ENCODE measurements at regions not wholly inside any gene's neighbourhood (a gene's known extent, or its start where the extent isn't known, plus 50 kb on each side); places are given as distances from the start of the nearest gene placed in this dataset.

DNA sequence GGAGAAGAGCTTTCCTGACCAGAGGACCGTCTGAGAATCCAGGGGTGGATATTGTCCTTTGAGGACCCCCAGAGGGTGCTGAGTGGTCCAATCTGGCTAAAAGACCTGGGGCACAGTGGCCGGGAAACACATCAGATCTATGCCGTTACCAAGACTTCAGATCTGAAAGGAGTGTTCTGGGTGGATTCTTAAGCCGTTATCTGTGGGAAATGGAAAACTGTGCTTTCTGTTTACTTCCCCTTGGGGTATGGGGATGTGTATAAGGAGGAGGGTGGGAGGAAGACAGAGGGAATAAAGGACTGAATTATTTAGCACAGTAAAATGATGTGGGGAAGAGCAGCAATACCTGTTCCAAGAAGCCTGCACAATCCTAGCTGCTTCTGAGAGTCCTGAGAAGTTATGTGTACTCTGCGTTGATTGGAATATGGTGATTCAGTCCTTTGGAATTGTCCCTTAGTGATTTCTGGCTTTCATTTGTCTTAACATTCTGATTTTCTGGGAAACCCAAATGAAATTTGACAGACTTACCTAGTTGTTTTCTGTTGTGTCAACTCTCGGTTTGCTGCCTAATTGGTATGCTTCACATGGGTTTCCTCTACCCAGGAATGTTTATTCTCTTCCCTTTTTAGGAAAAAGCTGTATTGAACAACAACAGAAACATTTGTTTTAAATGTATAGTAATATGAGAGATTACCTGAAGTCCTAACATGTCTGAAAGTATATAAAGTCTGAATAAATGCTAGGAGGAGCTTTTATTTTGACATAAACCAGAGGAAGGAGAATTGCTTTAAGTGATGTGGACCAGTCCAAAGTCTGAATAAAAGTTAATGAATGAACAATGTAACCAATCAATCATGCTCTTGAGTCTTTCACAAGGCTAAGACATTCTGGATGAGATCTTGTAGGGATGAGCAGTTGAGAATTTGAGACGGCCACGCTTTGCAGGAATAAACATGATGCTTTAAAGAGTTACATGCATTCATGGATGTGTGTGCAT is 427.1 kb upstream of the C2CD4B start:
- no peak for DNase-seq

DNA sequence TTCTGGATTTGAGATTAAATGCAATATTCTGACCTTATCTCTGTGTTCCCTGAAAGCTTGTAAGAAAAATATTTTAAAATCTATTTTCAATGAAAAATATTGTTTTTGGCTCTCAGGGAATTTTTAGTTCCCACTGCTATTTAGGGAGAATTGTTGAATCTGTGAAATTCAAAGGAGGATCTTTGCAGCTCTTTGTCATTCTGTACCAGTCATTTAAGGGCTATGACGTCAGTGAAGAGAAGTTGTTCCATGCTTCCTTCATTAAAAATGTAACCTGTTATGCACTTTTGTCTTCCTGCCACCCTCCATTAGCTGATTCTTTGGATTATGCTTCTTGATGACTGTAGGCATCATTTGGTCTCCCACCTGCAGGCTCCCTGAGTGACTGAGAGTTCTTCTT is 427.8 kb upstream of the C2CD4B start:
- DNase-seq = no peak

DNA sequence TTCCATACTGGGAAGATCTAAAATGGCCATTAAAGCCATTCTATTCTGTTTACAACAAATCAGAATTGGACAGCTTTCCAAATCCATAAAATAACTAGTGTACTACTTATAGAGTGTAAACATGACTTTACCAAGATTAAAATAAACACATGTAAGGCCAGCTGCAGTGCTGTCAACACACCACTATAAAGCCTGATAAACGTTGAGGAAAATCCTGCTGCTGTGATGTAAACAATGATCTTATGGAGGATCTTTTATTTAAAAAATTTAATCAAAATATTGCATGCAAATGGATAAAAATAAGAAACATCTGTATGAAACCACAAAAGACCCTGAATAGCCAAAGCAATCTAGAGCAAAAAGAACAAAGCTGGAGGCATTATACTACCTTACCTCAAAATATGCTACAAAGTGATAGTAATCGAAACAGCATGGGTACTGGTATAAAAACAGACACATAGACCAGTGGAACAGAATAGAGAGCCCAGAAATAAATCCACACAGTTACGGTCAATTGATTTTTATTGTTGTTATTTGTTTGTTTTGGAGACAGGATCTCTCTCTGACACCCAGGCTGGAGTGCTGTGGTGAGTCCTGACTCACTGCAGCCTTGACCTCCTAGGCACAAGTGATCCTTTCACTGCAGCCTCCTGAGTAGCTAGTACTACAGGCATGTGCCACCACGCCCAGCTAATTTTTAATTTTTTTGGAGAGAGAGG is 428.8 kb upstream of the C2CD4B start:
- DNase-seq = peak; percentile 44

DNA sequence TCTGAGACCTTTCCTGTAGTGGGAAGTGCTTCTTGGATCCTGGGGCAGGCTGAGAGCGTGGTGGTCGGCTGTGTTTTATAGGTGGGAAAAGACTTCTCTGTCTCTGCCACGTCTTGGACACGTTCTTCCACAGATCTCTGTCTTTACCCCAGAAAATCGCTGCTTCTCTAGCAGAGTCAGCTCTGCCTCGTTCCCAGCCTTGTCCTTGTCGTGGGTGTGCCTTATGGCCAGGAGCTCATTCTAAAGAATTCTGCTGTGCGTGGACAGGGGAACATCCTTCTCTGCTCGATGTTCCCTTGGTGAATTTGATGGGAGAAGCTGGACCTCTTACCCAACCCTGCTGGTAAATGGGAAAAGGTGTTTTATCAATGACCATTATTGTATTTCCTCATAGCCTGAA is 433.1 kb upstream of the C2CD4B start:
- no peak for DNase-seq

DNA sequence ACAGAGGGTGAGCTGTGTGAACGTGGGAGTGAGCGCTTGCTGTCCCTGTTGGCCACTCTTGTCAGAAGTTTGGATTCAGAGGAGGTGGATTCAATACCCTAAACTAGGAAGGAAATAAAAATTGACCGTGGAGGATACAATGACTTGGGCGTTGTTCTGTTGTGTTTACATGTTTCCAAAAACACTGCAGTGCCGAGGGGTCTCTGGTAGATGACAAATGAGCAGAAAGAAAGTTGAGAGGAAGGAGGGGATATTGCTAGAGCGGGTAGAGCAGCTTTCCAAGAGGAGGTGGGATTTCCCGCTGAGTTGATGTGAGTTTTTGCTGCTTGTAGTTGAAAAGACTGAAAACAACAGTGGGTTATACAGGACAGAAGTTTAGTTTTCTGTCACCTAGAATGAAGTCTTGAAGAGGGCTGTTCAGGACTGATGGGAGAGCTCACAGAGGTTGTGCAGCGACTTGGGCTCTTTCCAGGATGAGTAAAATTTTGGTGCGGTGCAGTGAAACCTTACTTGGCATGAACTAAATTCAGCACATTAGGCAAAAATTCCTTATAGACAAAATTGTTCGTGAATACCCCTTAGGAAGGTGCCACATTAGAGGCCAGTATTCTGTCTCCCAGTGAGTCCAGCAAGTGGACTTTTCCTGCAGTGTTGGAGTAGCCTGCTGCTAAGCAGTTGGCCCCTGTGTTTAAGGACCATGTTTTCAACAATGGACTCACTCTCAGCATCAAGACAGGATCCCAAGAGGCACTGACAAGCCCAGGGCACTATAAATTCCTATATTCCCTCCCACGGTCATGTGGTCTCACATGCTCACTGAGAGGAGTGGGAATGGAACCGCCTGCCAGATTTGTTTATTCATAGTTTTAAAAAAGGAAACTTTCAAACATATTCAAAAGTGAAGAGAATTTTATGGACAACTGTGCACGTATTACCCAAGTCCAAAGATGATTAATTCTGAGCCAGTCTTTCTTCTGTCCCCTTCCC is 435.0 kb upstream of the C2CD4B start:
- DNase-seq = no peak

DNA sequence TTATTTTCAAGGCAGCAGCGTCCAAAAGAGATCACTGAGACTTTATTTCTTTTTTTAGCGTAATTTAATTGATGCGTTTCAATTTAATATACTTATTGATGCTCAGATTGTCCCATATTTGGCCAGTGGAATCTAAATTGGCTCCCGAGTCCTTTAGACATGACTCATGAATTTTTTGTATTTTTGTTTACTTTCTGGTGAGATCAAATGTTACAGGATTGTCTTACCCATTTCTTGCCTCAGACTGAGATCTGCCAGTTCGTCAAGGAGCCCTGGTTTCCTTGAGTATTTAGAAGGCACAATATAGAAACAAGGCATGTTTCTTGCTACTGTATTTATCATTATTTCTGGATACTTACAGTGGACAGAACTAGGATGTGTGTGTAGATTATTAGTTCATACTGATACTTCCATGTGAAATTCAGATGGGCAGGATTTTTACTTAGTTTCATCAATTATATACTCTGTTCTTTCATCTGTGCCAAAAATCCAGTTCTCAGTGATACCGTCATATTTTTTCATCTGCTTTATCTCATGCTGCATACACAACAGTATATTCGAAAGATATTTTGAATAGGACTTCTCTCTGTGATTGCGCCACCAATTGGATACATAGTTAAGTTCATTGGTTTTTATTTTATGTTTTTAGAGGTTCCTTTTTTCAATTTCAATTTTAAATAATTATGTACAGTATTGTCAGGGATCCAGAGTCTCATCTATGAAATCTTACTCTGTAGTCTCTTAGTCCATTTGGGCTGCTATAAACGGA is 436.9 kb upstream of the C2CD4B start:
- DNase-seq = no peak

DNA sequence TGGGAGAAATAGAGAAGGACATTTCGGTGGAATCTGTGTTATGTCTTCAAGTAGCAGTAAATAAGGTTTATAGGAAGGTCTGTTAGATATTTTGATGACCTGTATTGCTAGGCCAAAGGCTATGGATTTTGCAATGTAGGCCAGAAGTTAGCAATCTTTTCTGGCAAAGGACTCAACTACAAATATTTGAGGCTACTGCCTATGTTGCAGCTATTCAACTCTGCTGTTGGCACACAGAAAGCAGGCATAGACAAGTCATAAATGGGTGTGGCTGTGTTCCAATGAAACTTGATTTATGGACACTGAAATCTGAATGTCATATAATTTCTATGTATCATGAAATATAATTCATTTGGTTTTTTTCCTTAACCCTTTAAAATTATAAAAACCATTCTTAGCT is 438.7 kb upstream of the C2CD4B start:
- no peak for DNase-seq

DNA sequence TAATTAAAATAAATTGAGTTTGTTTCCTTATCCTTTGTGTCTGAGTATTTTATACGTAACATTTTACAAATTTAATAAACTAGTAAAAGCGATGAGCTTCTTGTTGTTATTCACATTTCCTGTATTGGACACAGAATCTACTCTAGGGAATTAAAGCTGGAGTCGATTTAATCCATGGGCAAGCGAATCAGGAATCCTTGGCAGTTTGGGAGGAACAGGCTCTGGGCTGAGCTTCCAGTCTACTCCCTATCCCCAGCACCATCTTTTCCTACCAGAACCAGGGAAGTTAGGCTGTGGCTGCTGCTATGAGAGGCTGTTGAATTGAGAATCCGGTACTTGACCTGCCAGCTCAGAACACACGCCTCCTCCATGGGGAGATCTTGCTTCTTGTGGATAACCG is 437.3 kb upstream of the TPM1 start:
- no peak for DNase-seq

DNA sequence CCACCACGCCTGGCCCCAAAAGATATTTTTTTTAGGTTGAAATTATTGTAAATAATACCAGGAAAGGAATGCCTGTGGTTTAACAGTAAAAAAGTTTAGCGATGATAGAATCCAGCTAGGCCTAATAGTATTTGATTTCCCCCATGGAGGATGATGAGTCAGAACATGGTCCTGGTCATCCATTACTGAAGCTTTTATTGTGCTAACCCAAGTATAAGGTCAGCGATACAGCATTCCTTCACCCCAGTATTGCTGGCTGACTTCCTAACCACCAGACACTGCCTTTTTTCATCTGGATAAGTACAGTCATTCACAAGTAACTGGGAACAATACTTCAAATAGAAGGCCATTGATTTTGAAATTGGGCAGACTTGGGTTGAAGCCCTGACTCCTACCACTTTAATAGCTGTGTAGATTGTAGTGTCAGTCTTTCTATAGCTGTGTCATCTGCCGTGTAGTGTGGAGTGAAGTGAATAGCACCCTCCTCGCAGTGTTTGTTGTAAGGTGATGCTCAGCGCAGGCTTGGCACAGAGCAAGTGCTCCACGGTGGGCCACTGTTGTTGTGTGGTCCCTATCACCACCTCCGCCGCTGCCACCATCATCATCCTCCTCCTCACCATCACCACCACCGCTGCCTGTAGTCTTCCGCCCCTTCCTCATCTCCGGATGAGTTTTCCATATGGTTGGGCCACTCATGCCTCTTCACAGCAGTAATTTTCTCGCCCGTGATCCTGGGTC is 436.0 kb upstream of the TPM1 start:
- DNase-seq = no peak

DNA sequence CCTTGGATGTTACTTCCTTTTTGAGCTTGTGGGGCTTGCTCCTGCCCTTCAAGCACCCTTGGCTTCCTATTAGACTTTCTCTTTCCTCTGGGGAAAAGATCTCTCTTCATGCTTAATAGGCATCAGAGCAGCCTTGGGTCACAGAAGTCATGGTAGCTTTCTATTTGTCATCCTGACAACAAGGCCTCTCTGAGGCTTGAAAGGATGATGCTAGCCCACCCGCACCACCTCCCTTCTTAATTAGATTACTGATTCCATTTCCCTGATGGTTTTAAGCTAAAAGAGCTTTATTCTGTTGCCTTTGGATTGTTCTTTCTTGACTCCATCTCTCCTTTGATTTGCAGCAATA is 435.5 kb upstream of the TPM1 start:
- DNase-seq = no peak

DNA sequence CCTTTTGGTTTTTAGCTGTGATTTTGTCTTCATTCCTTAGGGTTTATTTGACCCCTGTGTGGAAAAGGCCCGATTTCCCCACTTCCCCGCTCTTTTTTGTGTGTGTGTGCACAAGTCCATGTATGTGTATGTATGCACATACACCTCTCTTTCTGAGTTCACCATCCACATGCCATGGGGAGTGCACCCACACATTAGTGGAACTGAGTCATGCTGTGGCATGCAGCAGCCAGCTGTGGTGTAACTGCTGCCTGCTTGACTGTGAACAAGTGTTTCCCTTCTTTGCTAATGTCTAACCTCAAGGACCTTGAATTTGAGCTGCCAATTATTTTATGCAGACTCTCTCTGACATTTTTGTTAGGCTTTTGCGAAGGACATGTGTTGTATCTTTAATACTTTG is 434.9 kb upstream of the TPM1 start:
- no peak for DNase-seq

DNA sequence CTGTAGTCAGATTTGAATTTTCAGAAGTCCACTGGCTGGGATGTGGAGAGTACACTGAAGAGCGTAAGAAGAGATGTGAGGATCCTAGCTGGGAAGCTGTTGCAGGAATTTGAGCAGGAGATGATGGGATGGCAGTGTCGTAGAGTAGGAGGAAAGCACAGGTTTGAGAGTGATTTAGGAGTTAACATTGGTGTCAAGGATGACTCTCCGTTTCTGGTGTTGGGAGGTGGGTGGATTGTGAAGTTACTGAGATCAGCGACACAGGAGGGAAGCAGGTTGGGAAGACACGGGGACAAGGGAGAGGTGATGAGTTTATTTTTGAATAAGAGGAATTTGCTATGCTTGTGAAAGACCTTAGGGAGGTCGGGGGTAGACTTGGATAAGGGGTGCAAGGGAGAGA is 434.2 kb upstream of the TPM1 start:
- DNase-seq = no peak

DNA sequence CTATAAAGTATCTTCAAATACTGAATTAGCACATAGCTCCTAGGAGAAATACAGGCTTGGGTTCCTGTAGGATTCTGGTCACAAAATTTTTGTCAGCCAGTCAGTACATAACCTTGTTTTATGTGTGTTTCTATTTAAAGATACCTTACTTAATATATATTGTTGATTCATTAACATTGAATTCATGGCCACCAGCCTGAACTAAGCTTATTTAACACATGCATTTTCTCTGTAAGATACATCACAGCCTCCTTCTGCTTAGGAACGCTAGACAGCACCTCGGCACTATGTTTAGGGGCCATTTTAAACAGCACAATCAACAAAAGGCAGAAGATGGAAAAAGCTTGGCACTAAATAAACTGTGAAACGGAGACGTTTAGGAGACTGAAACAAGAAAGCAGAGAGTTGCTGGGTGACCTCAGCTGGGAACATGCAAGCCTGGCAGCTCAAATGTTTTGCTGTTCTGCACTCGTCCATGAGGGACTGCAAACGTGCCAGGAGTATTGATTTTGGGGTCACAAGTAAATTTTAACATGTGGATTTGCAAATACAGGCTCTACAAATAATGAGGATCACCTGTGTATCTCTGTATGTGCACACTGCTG is 432.2 kb upstream of the TPM1 start:
- DNase-seq = no peak

DNA sequence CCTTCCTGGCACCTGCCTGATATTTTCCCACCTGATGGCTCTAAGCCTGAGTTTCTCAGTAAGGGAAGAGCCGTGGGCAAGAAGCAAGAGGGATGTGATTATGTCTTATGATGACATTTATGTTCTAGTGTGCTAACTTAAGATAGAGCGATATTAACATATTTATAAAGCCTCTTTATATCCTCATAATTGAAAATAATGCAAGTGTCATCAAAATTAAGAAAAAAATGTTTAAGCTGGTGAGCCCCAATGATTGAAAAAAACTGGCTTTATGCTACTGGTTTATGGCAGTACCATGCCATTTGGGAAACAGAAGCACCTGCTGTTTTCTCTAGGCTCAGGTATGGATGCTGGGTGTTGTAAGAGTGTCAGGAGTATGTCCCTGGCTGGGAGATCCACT is 431.5 kb upstream of the TPM1 start:
- DNase-seq = no peak

DNA sequence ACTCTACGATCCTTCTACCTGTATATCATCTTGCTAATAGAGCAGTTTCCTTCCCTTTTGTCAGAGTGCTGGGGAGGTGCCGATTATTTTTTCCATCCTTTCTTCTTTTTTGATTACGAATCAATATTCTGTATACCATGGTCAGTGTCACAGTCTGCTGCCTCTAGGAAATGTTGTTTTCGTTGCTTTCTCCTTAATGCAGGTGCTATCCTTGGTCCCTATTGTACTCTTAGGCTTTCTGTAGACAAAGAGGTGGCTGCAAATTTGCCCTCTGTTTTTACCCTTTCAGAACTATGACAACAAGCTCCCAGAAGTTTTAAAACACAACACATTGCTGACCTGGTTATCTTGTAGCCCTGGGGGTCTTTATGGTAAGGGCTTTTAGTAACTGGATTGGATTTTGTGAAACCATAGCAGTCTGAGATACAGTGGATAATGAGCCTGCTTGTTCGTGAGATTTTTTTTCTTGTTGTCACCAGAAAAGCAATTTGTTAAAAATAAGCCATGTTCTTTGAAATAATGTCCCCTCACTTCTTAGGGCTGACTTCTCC is 430.3 kb upstream of the TPM1 start:
- no peak for DNase-seq

DNA sequence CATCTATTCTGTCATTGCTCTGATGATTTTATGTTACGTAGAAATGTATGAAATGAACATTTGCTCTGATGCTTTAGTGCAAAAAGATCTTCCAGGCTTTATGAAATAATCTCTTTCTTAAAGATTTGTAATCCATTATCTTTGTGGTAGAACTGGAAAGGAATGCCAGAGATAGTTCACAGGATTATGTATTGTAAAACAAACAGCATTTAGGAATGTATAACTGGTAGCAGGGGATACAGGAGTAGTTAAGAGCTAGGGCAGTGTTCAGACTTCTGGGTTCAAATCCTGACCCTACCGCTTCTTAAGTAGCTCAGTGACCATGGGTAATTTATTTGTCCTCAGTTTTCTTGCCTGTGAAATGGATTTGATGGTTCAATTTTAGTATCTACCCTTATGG is 429.8 kb upstream of the TPM1 start:
- DNase-seq = no peak

DNA sequence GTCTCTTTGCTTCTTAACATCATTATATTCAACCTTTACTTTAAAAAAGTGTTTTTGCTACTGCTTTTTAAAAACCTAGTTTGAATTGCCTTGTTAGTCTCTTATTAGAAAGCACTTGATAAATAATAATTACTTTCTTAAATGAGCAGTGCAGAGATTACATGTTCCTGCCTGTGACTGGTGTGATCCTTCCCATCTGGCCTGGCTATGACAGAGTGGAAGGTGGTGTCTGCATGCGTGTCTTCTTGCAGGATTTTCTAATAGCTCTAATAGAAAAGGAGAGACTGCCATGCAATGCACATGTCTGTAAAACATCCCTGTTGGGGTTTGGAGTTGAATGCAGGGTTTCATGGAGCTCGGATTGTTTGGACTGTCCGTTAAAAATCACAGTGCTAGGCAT is 425.8 kb upstream of the TPM1 start:
- DNase-seq = no peak

DNA sequence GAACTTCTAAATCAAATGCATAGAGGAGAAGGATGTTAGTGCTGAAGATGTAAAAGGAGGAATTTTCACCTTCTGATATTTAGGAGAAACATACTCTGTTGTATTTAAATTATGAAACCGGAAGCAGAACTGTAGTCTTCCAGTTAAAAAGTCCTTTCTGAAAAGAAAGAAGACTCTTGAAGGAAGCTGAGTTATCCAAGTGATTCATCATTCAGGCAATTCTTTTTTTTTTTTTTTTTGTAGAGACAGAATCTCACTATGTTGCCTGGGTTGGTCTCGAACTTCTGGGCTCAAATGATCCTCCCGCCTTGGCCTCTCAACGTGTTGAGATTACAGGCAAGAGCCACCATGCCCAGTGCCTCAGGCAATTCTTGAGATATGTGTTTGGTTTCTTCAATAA is 424.8 kb upstream of the TPM1 start:
- DNase-seq = no peak

DNA sequence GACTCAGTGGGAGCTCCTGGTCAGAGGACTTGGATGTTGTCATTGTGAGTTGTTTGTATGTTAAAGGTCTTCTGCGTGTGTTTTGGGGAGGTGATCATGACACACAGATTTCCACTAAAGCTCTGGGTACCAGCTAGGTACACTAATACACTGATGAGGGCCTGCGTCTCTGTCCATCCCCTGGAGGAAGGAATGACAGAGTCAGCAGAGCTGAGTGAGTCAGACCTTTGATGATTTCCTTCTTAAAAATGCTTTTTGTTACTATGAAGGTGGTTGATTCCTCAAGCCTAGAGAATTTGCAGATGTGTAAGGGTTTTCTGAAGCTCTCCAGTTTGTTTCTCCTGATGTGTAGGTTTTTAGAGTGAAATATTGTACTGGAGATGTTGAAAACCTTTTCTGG is 424.1 kb upstream of the TPM1 start:
- DNase-seq = no peak

DNA sequence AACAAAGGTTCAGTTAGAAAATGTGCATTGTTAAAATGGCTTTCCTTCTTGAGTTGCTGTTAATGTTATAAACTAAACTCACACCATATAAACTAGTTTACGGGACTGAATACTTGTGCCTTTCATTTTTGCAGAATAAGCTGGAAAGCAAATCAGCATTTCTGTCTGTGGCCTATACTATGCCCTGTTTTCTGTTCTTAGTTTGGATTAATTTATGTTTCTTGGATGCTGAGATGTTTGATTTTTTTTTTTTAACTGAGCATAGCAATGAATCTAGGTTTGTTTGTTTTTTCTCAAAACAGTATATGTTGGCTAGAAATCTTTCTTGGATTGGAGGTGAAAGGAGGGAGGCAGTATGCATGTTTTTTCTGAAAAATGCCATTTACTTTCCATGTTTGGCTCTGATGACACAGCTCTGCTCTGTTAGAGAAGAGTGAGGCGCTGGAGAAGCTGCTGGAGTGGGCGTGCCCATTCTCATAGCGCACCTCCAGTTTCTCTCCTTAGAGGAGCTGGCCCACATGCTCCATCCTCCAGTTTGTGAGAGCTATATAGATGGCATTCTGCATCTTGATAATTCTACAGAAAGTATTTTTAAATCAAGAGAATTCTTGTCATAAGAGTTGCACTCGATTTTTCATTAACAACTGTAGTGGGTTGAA is 423.6 kb upstream of the TPM1 start:
- DNase-seq = no peak

Measured in NCI-H345 (cell line).